Uterus (tissue), 3 donors: ENCODE measurements at regions not wholly inside any gene's neighbourhood (a gene's known extent, or its start where the extent isn't known, plus 50 kb on each side); places are given as distances from the start of the nearest gene placed in this dataset.

ENCODE experiments used
- DNase-seq, 2 donors: peaks; one replicate each; pipeline ENCODE4 v3.0.0-alpha.2; 2019 to 2020
- H3K27ac ChIP-seq, 2 donors: fragments of 200-600 bp; sonication (generic); 1 replicate in 1 of 2; 2 replicates in 1 of 2; pipeline ENCODE4 v1.5.1; 2016 to 2018
- H3K27me3 ChIP-seq, 2 donors: fragments of 200-600 bp; sonication (generic); one replicate each; pipeline ENCODE4 v1.5.1; 2018 to 2019; ENCODE audit warnings: control low read depth in 1 of 2
- H3K36me3 ChIP-seq, 2 donors: fragments of 200-600 bp; sonication (generic); one replicate each; pipeline ENCODE4 v1.5.1; 2019; ENCODE audit warnings: control low read depth in 1 of 2
- H3K4me1 ChIP-seq, 2 donors: fragments of 200-600 bp; sonication (generic); one replicate each; pipeline ENCODE4 v1.5.1; 2018 to 2019; ENCODE audit warnings: control low read depth in 1 of 2
- H3K4me3 ChIP-seq, 2 donors: fragments of 200-600 bp; sonication (generic); 1 replicate in 1 of 2; 2 replicates in 1 of 2; pipeline ENCODE4 v1.5.1; 2018 to 2019; ENCODE audit warnings: mild to moderate bottlenecking in 1 of 2
- H3K9me3 ChIP-seq, 2 donors: fragments of 200-600 bp; sonication (generic); one replicate each; pipeline ENCODE4 v1.5.1; 2019; ENCODE audit warnings: control low read depth in 1 of 2
- CTCF ChIP-seq, 4 experiments: fragments of 200-600 bp in 2 of 4; fragments of 450-650 bp in 2 of 4; sonication (generic) in 2 of 4; IDR thresholded peaks; one replicate each; pipeline ENCODE4 v1.5.1; 2016 to 2019; ENCODE audit warnings: antibody characterized with exemption in 4 of 4, mild to moderate bottlenecking in 2 of 4, moderate library complexity in 1 of 4
- POLR2A ChIP-seq, 2 donors: fragments of 450-650 bp; IDR thresholded peaks; one replicate each; pipeline ENCODE4 v1.6.1; 2016; ENCODE audit warnings: antibody characterized with exemption in 2 of 2, mild to moderate bottlenecking in 1 of 2, moderate library complexity in 1 of 2
- intact Hi-C: fragments of 100-400 bp; cut with DNase I; formaldehyde crosslinking; loops from one replicate; pipeline ENCODE4 v1.15.1; 2023; ENCODE audit warnings: low total_unique reads
- donor health status: DM: yes; HTN: yes; CAD: no.

GRCh38 chr2:239793836-239794235 is 231.3 kb downstream of the NDUFA10 start:
- intact Hi-C loops = no loop called here
- Histone ChIP-seq H3K27ac (no peak overlapping the region), H3K36me3 (no peaks in the 10 kb centered on the region), H3K4me3 (no peak overlapping the region), H3K27me3 (no peaks in the 10 kb centered on the region), H3K9me3 (no peaks in the 10 kb centered on the region), H3K4me1 (no peaks in the 10 kb centered on the region)
- DNase-seq = no peak
- TF ChIP-seq POLR2A (IDR thresholded peaks at IDR 0.05) (no peak), CTCF (IDR thresholded peaks at IDR 0.05) (no peak)

GRCh38 chr2:239793086-239793485 is 232.1 kb downstream of the NDUFA10 start:
- no peaks in the 10 kb centered on the region for H3K27me3 ChIP-seq
- intact Hi-C loops = no loop called here

GRCh38 chr2:239792405-239793084 is 232.6 kb downstream of the NDUFA10 start:
- Histone ChIP-seq H3K27ac (no peak overlapping the region), H3K4me3 (no peak overlapping the region), H3K9me3 (no peaks in the 10 kb centered on the region), H3K36me3 (no peaks in the 10 kb centered on the region), H3K27me3 (no peaks in the 10 kb centered on the region), H3K4me1 (no peaks in the 10 kb centered on the region)
- no peak for DNase-seq
- intact Hi-C loops = no loop called here
- TF ChIP-seq CTCF (IDR thresholded peaks at IDR 0.05) (no peak), POLR2A (IDR thresholded peaks at IDR 0.05) (no peak)

More at GRCh38 chr2:239793086-239793485, 232.1 kb downstream of the NDUFA10 start:
- DNase-seq = no peak
- H3K4me1 ChIP-seq = no peaks in the 10 kb centered on the region
- H3K9me3 ChIP-seq = no peaks in the 10 kb centered on the region
- TF ChIP-seq POLR2A (IDR thresholded peaks at IDR 0.05) = no peak
- TF ChIP-seq CTCF (IDR thresholded peaks at IDR 0.05) = no peak
- no peak overlapping the region for H3K4me3 ChIP-seq
- H3K27ac ChIP-seq = no peak overlapping the region
- H3K36me3 ChIP-seq = no peaks in the 10 kb centered on the region

GRCh38 chr2:239791526-239792404 is 233.4 kb downstream of the NDUFA10 start:
- intact Hi-C loops = no loop called here
- no peak for DNase-seq

More at GRCh38 chr2:239791526-239792404, 233.4 kb downstream of the NDUFA10 start:
- H3K27me3 ChIP-seq = no peaks in the 10 kb centered on the region
- TF ChIP-seq POLR2A (IDR thresholded peaks at IDR 0.05) (no peak), CTCF (IDR thresholded peaks at IDR 0.05) (no peak)
- H3K9me3 ChIP-seq = no peaks in the 10 kb centered on the region
- H3K4me3 ChIP-seq = no peak overlapping the region
- no peak overlapping the region for H3K27ac ChIP-seq
- no peaks in the 10 kb centered on the region for H3K4me1 ChIP-seq
- H3K36me3 ChIP-seq = no peaks in the 10 kb centered on the region
